DOHH2 (cell line): ENCODE measurements at regions not wholly inside any gene's neighbourhood (a gene's known extent, or its start where the extent isn't known, plus 50 kb on each side); places are given as distances from the start of the nearest gene placed in this dataset.

Source experiments
- H3F3A ChIP-seq: fragments of 200-600 bp; sonication (generic), shearing (Covaris generic); 2 replicates; pipeline ENCODE4 v1.6.0; 2016; ENCODE audit warnings: antibody characterized with exemption, mild to moderate bottlenecking; ENCODE audit not compliant: control insufficient read depth, insufficient read depth
- H3K27ac ChIP-seq: fragments of 200-600 bp; sonication (generic); 2 replicates; pipeline ENCODE4 v1.5.1; 2014; ENCODE audit warnings: low read depth, mild to moderate bottlenecking, low read length, moderate library complexity
- H3K27me3 ChIP-seq: fragments of 200-600 bp; sonication (generic); 2 replicates; pipeline ENCODE4 v1.6.1; 2014; ENCODE audit warnings: mild to moderate bottlenecking, low read length, mixed read lengths; ENCODE audit not compliant: control insufficient read depth
- H3K36me3 ChIP-seq: fragments of 200-600 bp; sonication (generic); 2 replicates; pipeline ENCODE4 v1.6.1; 2014; ENCODE audit warnings: mild to moderate bottlenecking, low read length, moderate library complexity, mixed read lengths; ENCODE audit not compliant: control insufficient read depth
- H3K4me1 ChIP-seq: fragments of 200-600 bp; sonication (generic); 2 replicates; pipeline ENCODE4 v1.6.1; 2014; ENCODE audit warnings: mild to moderate bottlenecking, low read length, mixed read lengths; ENCODE audit not compliant: control insufficient read depth
- H3K4me2 ChIP-seq: fragments of 200-600 bp; sonication (generic); 2 replicates; pipeline ENCODE4 v1.6.0; 2014; ENCODE audit warnings: mild to moderate bottlenecking, low read length, moderate library complexity
- H3K4me3 ChIP-seq: fragments of 200-600 bp; sonication (generic); 2 replicates; pipeline ENCODE4 v1.5.1; 2014; ENCODE audit warnings: mild to moderate bottlenecking, low read length, mixed read lengths
- H3K79me2 ChIP-seq: fragments of 200-600 bp; sonication (generic); 2 replicates; pipeline ENCODE4 v1.6.1; 2014; ENCODE audit warnings: mild to moderate bottlenecking, low read length, mixed read lengths; ENCODE audit not compliant: control insufficient read depth
- H3K9me2 ChIP-seq: fragments of 200-600 bp; sonication (generic); replicated peaks from 2 replicates; pipeline ENCODE4 v1.6.1; 2014; ENCODE audit warnings: mild to moderate bottlenecking, low read length, mixed read lengths; ENCODE audit not compliant: control insufficient read depth
- H3K9me3 ChIP-seq: fragments of 200-600 bp; sonication (generic); 2 replicates; pipeline ENCODE4 v1.6.1; 2014; ENCODE audit warnings: antibody characterized with exemption, low read length, mixed read lengths; ENCODE audit not compliant: control insufficient read depth, insufficient read depth
- H4K20me1 ChIP-seq: fragments of 200-600 bp; sonication (generic); 2 replicates; pipeline ENCODE4 v1.6.0; 2014; ENCODE audit warnings: low read depth, mild to moderate bottlenecking, antibody characterized with exemption, low read length, moderate library complexity; ENCODE audit not compliant: control insufficient read depth, insufficient read depth
- EZH2phosphoT487 ChIP-seq: fragments of 200-600 bp; sonication (generic); IDR thresholded peaks from 2 replicates; pipeline ENCODE4 v1.6.1; 2017; ENCODE audit warnings: borderline replicate concordance, mild to moderate bottlenecking, antibody characterized with exemption, low read length, moderate library complexity, mixed read lengths
- TF ChIP-seq, protein P1 (sequence below): fragments of 200-600 bp; sonication (generic); IDR thresholded peaks from one replicate; pipeline ENCODE4 v1.5.1; 2014; ENCODE audit warnings: antibody characterized with exemption, mild to moderate bottlenecking, low read depth, low read length; ENCODE audit not compliant: poor library complexity, severe bottlenecking

DNA sequence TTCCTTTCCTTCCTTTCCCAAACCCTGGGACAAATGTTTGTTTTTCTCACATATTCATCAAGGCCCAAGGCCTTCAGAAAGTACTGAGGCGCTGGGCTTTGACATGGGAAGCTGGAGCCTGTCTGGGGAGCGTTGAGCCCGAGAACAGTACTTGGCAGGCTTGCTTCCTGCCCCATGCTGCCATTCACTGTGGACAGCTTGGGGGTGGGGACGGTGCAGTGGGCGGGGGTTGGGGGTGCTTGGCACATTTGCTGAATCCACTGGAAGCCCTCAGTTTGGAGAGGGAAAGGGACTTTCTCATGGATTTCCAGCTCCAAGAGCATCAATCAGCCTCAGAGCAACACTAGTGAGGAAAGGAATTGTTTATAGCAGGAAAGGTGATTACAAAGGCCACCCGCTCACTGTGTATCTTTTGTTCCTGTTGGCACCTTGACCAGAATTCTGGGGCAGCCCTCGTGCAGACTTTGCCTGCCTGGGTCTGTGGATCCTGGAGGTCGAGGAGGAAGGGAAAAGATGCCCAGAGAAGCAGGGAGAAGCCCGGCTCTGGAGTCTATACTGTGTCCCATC is 199.8 kb upstream of the RGMA start:
- no peaks in the 10 kb centered on the region for H3K79me2 ChIP-seq
- no peak for TF ChIP-seq EZH2phosphoT487
- TF ChIP-seq, protein P1, sequence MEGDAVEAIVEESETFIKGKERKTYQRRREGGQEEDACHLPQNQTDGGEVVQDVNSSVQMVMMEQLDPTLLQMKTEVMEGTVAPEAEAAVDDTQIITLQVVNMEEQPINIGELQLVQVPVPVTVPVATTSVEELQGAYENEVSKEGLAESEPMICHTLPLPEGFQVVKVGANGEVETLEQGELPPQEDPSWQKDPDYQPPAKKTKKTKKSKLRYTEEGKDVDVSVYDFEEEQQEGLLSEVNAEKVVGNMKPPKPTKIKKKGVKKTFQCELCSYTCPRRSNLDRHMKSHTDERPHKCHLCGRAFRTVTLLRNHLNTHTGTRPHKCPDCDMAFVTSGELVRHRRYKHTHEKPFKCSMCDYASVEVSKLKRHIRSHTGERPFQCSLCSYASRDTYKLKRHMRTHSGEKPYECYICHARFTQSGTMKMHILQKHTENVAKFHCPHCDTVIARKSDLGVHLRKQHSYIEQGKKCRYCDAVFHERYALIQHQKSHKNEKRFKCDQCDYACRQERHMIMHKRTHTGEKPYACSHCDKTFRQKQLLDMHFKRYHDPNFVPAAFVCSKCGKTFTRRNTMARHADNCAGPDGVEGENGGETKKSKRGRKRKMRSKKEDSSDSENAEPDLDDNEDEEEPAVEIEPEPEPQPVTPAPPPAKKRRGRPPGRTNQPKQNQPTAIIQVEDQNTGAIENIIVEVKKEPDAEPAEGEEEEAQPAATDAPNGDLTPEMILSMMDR = no peak
- no peaks in the 10 kb centered on the region for H4K20me1 ChIP-seq
- no peak overlapping the region for H3K4me2 ChIP-seq
- H3K27ac ChIP-seq = no peak overlapping the region
- no peak overlapping the region for H3K4me3 ChIP-seq
- no peaks in the 10 kb centered on the region for H3K36me3 ChIP-seq
- no peaks in the 10 kb centered on the region for H3K9me3 ChIP-seq
- H3K9me2 ChIP-seq = no peaks in the 10 kb centered on the region
- H3K4me1 ChIP-seq = no peaks in the 10 kb centered on the region
- H3K27me3 ChIP-seq = no peaks in the 10 kb centered on the region
- H3F3A ChIP-seq = no peaks in the 10 kb centered on the region

DNA sequence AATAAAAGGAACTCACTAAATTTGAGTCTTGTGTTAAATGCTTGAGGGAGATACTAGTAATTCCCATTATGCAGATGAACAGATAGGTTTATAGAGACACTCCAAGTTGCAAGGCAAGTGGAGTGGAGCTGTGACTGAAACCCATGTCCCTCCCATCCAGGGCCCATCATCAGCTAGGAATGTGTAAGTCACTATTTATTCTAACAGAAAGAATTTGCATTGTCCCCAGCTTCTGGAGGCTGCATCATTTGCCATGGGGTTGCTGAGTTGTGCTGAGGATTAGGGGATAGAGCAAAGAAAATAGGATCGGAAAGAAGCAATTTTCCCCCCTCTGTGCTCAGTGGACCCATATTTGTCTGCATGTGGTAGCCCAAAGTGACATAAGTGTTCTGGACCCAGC is 197.4 kb upstream of the RGMA start:
- Histone ChIP-seq H3K9me2 (no peaks in the 10 kb centered on the region), H3K4me1 (no peaks in the 10 kb centered on the region), H4K20me1 (no peaks in the 10 kb centered on the region), H3F3A (no peaks in the 10 kb centered on the region), H3K27ac (no peak overlapping the region), H3K79me2 (no peaks in the 10 kb centered on the region), H3K27me3 (no peaks in the 10 kb centered on the region), H3K36me3 (no peaks in the 10 kb centered on the region), H3K4me2 (no peak overlapping the region), H3K9me3 (no peaks in the 10 kb centered on the region), H3K4me3 (no peak overlapping the region)
- TF ChIP-seq, protein P1 = no peak
- no peak for TF ChIP-seq EZH2phosphoT487

DNA sequence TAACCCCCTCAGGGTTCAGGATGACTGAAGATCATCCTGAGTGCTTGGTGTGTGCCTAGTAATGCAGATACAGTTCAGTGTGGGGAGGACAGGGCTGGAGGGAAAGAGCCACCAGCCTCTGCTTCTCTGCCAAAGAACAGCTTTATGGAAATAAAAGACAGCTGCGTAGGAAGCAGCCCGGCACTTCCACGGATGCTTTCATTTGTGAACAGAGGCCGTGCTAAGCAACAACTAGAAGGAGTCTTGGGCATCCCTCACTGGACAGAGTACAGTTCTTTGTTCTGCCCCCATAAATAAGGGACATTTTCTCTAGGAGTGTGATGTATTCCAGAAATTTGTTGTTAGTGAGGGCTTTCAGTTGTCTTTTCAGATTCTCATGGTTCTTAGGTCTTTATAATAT is 194.8 kb upstream of the RGMA start:
- Histone ChIP-seq H3K4me2 (no peak overlapping the region), H3K4me1 (no peaks in the 10 kb centered on the region), H3F3A (no peaks in the 10 kb centered on the region), H3K4me3 (no peak overlapping the region), H3K27me3 (no peaks in the 10 kb centered on the region), H3K9me3 (no peaks in the 10 kb centered on the region), H3K79me2 (no peaks in the 10 kb centered on the region), H3K9me2 (no peaks in the 10 kb centered on the region), H3K27ac (no peak overlapping the region), H4K20me1 (no peaks in the 10 kb centered on the region), H3K36me3 (no peaks in the 10 kb centered on the region)
- no peak for TF ChIP-seq EZH2phosphoT487
- TF ChIP-seq, protein P1 = no peak

DNA sequence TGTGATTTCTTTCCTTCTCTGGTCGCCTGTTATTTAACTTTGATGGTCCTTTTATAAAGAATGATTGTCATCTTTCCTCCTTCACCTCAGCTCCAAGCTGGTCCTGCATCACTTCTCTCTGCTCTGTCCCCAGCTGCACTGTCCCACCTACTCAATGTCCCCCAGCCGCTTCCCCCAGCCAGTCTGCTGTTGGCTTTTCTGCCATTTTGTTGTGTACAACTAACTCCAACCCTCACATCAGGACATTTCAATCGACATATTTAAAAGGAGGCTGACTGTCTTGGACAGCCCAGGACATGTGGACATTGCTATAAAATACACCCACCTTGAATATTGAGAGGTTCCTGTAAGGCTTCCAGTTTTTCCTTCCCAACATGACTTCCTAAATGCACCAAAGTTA is 193.8 kb upstream of the RGMA start:
- Histone ChIP-seq H3F3A (no peaks in the 10 kb centered on the region), H3K79me2 (no peaks in the 10 kb centered on the region), H3K9me3 (no peaks in the 10 kb centered on the region), H3K4me1 (no peaks in the 10 kb centered on the region), H3K36me3 (no peaks in the 10 kb centered on the region), H3K4me2 (no peak overlapping the region), H3K27ac (no peak overlapping the region), H3K4me3 (no peak overlapping the region), H3K9me2 (no peaks in the 10 kb centered on the region), H3K27me3 (no peaks in the 10 kb centered on the region), H4K20me1 (no peaks in the 10 kb centered on the region)
- TF ChIP-seq, protein P1 = no peak
- no peak for TF ChIP-seq EZH2phosphoT487
